K562 (cell line): ENCODE measurements at regions not wholly inside any gene's neighbourhood (a gene's known extent, or its start where the extent isn't known, plus 50 kb on each side); places are given as distances from the start of the nearest gene placed in this dataset.

Source experiments
- ATAC-seq: fragments of 200-7000 bp; cut with Tn5 transposase; 3 replicates; pipeline ENCODE4 v1.9.1; 2020; ENCODE audit warnings: moderate library complexity
- BruUV-seq: library from RNA; stranded (reverse); fragments of 400-500 nt; replicated peaks from 2 replicates; lab custom pipeline; 2021; lab: Mats Ljungman, UMichigan
- CTCF ChIA-PET: fragments of 300-600 bp; formaldehyde crosslinking; extraction: SDS; loops from one replicate; lab custom pipeline; 2021; ENCODE audit warnings: low intra/inter-chr PET ratio; lab: Yijun Ruan, JAX
- POLR2A ChIA-PET: fragments of 300-600, 350-650 bp; sonication (Branson Sonifier 250); formaldehyde crosslinking; extraction: SDS; loops from one replicate; lab custom pipeline; 2021; ENCODE audit warnings: antibody characterized with exemption, inconsistent platforms; lab: Yijun Ruan, JAX
- DNase-seq, 4 experiments: peaks; one replicate each; pipeline versions ENCODE4 v3.0.0 to v3.0.0-alpha.2; 2011 to 2018; ENCODE audit warnings: low spot score in 3 of 4, mixed read lengths in 3 of 4; ENCODE audit errors: extremely low read depth in 1 of 4
- FAIRE-seq: peaks from 2 replicates; lab custom pipeline; 2011; peaks lifted over from hg19 to GRCh38; lab: Jason Lieb, UNC
- H2AFZ ChIP-seq: 2 replicates; pipeline ENCODE4 v1.6.0; 2011; ENCODE audit warnings: low read depth, low read length, control low read depth, inconsistent platforms
- H3K27ac ChIP-seq: fragments of 200-600 bp; 3 replicates; pipeline ENCODE4 v1.8.0; 2011; ENCODE audit warnings: low read depth, mild to moderate bottlenecking, control low read depth, inconsistent platforms, low read length, moderate library complexity, mixed read lengths; ENCODE audit errors: extremely low read depth
- H3K27me3 ChIP-seq, 2 experiments: fragments of 300-600 bp in 1 of 2; 2 replicates in 1 of 2; 3 replicates in 1 of 2; pipeline versions ENCODE4 v1.6.0 to v1.8.0; 2011; ENCODE audit warnings: inconsistent platforms in 2 of 2, low read length in 2 of 2, mild to moderate bottlenecking in 1 of 2, mixed read lengths in 1 of 2, moderate library complexity in 1 of 2; ENCODE audit not compliant: control insufficient read depth in 2 of 2, insufficient read depth in 2 of 2
- H3K36me3 ChIP-seq: fragments of 300-600 bp; 3 replicates; pipeline ENCODE4 v1.8.0; 2011; ENCODE audit warnings: mild to moderate bottlenecking, low read length, inconsistent platforms; ENCODE audit not compliant: control insufficient read depth, insufficient read depth
- H3K4me1 ChIP-seq, 2 experiments: fragments of 200-600 bp in 1 of 2; replicated peaks in 1 of 2; 2 replicates in 1 of 2; 3 replicates in 1 of 2; pipeline versions ENCODE4 v1.5.1 to v1.8.0; 2011; ENCODE audit warnings: inconsistent platforms in 2 of 2, low read length in 2 of 2, mild to moderate bottlenecking in 1 of 2, mixed read lengths in 1 of 2, moderate library complexity in 1 of 2; ENCODE audit not compliant: control insufficient read depth in 2 of 2, insufficient read depth in 2 of 2
- H3K4me2 ChIP-seq: 2 replicates; pipeline ENCODE4 v1.6.1; 2011; ENCODE audit warnings: low read length, control low read depth, inconsistent platforms, mixed read lengths; ENCODE audit not compliant: insufficient read depth
- H3K4me3 ChIP-seq: fragments of 200-600 bp; sonication (generic), shearing (Covaris generic); 2 replicates; pipeline ENCODE4 v1.5.1; 2016; ENCODE audit warnings: control low read depth, inconsistent platforms
- H3K79me2 ChIP-seq: fragments of 200-600 bp; 3 replicates; pipeline ENCODE4 v1.8.0; 2011; ENCODE audit warnings: low read length, inconsistent platforms; ENCODE audit not compliant: control insufficient read depth, insufficient read depth
- H3K9ac ChIP-seq, 2 experiments: 2 replicates each; pipeline versions ENCODE4 v1.6.0 to v1.6.1; 2011; ENCODE audit warnings: low read depth in 2 of 2, low read length in 2 of 2, control low read depth in 1 of 2, inconsistent platforms in 1 of 2, mild to moderate bottlenecking in 1 of 2, mixed read lengths in 1 of 2; ENCODE audit not compliant: insufficient read depth in 1 of 2
- H3K9me1 ChIP-seq: one replicate; pipeline ENCODE4 v1.6.0; 2011; ENCODE audit warnings: inconsistent platforms, mild to moderate bottlenecking, low read length, moderate library complexity; ENCODE audit not compliant: control insufficient read depth, insufficient read depth
- H3K9me3 ChIP-seq: replicated peaks from 2 replicates; pipeline ENCODE4 v1.5.1; 2011; ENCODE audit warnings: low read depth, low read length, inconsistent platforms; ENCODE audit not compliant: control insufficient read depth, insufficient read depth
- H4K20me1 ChIP-seq: replicated peaks from 2 replicates; pipeline ENCODE4 v1.6.1; 2011; ENCODE audit warnings: low read length, inconsistent platforms, mixed read lengths; ENCODE audit not compliant: control insufficient read depth, insufficient read depth
- CTBP1 ChIP-seq: fragments of 450-650 bp; IDR thresholded peaks from 2 replicates; pipeline ENCODE4 v1.6.1; 2016; ENCODE audit warnings: borderline replicate concordance
- JUNB ChIP-seq: fragments of 450-650 bp; formaldehyde crosslinking; conservative IDR thresholded peaks from 2 replicates; pipeline ENCODE4 v1.4.0; 2020; ENCODE audit warnings: mild to moderate bottlenecking
- KLF10 ChIP-seq: fragments of 250-450 bp; sonication (Bioruptor Pico); IDR thresholded peaks from 2 replicates; pipeline ENCODE4 v1.6.1; 2021; ENCODE audit warnings: matching md5 sums
- POU5F1 ChIP-seq: fragments of 150-350 bp; IDR thresholded peaks from 2 replicates; pipeline ENCODE4 v1.6.1; 2014; ENCODE audit warnings: borderline replicate concordance, low read length, low read depth, mild to moderate bottlenecking; ENCODE audit not compliant: partially characterized antibody
- TRIM24 ChIP-seq, 2 experiments: fragments of 450-650 bp; IDR thresholded peaks; 2 replicates each; pipeline ENCODE4 v1.6.1; 2016
- WGBS: fragments of 100-300 bp; shearing (Covaris generic); methylation state at CpG from one replicate; pipeline ENCODE4 v1.1.6; 2016; ENCODE audit warnings: low coverage, mixed read lengths; ENCODE audit not compliant: insufficient coverage; ENCODE audit errors: missing lambda C conversion rate; 5-methylcytosine and 5-hydroxymethylcytosine counted together
- in situ Hi-C: fragments of 300-500 bp; cut with MboI; formaldehyde crosslinking; loops from 4 replicates; pipeline ENCODE4 v1.15.0; 2018; ENCODE audit warnings: inconsistent platforms, mixed read lengths
- intact Hi-C: fragments of 100-400 bp; cut with micrococcal nuclease; formaldehyde crosslinking; loops from 2 replicates; pipeline ENCODE4 v1.14.2; 2022
- TF ChIP-seq, protein P1 (sequence below): fragments of 450-650 bp; IDR thresholded peaks from 2 replicates; pipeline ENCODE4 v1.6.1; 2014; ENCODE audit warnings: low read depth, mild to moderate bottlenecking, moderate library complexity, borderline replicate concordance
- TF ChIP-seq, protein P2 (sequence below): fragments of 250-450 bp; sonication (Bioruptor Pico); IDR thresholded peaks from 2 replicates; pipeline ENCODE4 v1.8.0; 2021; ENCODE audit warnings: borderline replicate concordance, mild to moderate bottlenecking, moderate library complexity; ENCODE audit not compliant: poor library complexity, severe bottlenecking

DNA sequence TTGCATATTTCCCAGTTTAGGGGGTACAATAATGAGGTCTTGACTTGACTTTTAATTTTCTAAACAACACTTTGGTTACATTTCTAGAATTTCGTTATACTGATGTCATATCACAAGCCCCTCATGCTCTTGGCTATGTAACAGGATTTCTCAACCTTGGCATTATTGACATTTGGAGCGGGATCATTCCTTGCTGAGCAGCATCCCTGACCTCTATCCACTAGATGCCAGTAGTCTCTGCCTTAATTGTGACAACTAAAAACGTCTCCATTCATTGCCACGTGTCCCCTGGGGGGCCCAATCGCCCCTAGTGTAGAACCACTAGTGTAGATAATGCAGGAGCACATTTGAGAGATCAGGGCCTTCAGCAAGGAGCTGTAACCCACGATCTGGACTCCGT, 234.2 kb upstream of the MID1 start:
- intact Hi-C loops (no loop called here), in situ Hi-C loops (no loop called here)
- TF ChIP-seq, protein P1, sequence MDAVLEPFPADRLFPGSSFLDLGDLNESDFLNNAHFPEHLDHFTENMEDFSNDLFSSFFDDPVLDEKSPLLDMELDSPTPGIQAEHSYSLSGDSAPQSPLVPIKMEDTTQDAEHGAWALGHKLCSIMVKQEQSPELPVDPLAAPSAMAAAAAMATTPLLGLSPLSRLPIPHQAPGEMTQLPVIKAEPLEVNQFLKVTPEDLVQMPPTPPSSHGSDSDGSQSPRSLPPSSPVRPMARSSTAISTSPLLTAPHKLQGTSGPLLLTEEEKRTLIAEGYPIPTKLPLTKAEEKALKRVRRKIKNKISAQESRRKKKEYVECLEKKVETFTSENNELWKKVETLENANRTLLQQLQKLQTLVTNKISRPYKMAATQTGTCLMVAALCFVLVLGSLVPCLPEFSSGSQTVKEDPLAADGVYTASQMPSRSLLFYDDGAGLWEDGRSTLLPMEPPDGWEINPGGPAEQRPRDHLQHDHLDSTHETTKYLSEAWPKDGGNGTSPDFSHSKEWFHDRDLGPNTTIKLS, result 0 out of 2 replicates have a peak, but pooled peaks have one; percentile 21
- no peak for TF ChIP-seq KLF10 (CRISPR knock-in tag)
- H3K9ac ChIP-seq, result no peak overlapping the region
- 33% methylated on average over 3 of the region's 7 CpGs for WGBS
- H3K4me2 ChIP-seq, result no peak overlapping the region
- ChIA-PET CTCF (no interaction called here), POLR2A (no interaction called here)
- no peaks in the 10 kb centered on the region for H3K36me3 ChIP-seq
- DNase-seq, result peak in 1 of 4 experiments; percentile 3
- H3K4me3 ChIP-seq, result no peak overlapping the region
- H2AFZ ChIP-seq, result peak overlapping the region; percentile 52
- H3K27me3 ChIP-seq, result no peaks in the 10 kb centered on the region
- no TSS peak for BruUV-seq
- H3K79me2 ChIP-seq, result no peaks in the 10 kb centered on the region
- H3K9me3 ChIP-seq, result no peaks in the 10 kb centered on the region; the same call in 1 of the 2 replicates
- no peak for FAIRE-seq
- H3K27ac ChIP-seq, result no peak overlapping the region
- ATAC-seq, result no peak
- peaks cover 4 to 9% of the 10 kb centered on the region in 2 experiments; a peak in 3 of 5 replicates for H3K4me1 ChIP-seq
- H3K9me1 ChIP-seq, result no peaks in the 10 kb centered on the region
- H4K20me1 ChIP-seq, result no peaks in the 10 kb centered on the region

DNA sequence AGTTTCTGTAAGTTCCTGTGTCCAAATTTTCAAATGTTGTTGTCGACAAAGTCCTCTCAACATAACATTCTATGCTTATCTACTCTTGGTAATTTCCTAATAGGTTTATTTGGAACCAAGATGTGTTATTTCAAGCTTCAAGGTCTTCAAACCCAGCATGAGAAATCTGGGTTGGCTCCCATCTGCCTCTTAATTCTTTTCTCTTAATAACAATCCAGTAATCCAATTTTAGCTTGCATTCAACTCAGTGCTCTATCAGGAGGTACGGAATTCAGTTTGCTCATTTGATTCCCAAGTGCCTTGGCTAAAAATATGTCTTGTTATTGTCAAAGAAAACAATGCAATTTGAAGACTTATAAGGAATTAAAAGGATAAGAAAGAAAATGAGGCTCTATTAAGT, 235.5 kb upstream of the MID1 start:
- Histone ChIP-seq H3K27ac (no peak overlapping the region), H3K36me3 (no peaks in the 10 kb centered on the region), H3K4me1 (peaks cover 4 to 9% of the 10 kb centered on the region in 2 experiments; a peak in 3 of 5 replicates), H3K4me3 (no peak overlapping the region), H3K9me1 (no peaks in the 10 kb centered on the region), H3K79me2 (no peaks in the 10 kb centered on the region), H4K20me1 (no peaks in the 10 kb centered on the region), H3K27me3 (no peaks in the 10 kb centered on the region), H3K9me3 (no peaks in the 10 kb centered on the region), H3K4me2 (no peak overlapping the region), H3K9ac (no peak overlapping the region), H2AFZ (no peak overlapping the region)
- TF ChIP-seq TRIM24 (IDR thresholded peaks at IDR 0.05) (no peak), CTBP1 (no peak), JUNB (CRISPR knock-in tag) (no peak), POU5F1 (no peak)
- TF ChIP-seq, protein P2, sequence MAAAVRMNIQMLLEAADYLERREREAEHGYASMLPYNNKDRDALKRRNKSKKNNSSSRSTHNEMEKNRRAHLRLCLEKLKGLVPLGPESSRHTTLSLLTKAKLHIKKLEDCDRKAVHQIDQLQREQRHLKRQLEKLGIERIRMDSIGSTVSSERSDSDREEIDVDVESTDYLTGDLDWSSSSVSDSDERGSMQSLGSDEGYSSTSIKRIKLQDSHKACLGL, result no peak
- intact Hi-C loops, result no loop called here
- no TSS peak for BruUV-seq
- DNase-seq (no peak), FAIRE-seq (no peak), ATAC-seq (no peak)
- POLR2A ChIA-PET, result no interaction called here
- WGBS, result 7% methylated on average over 2 of the region's 2 CpGs
- in situ Hi-C loops, result no loop called here
- CTCF ChIA-PET, result no interaction called here
